ENCODE measurements at regions not wholly inside any gene's neighbourhood (a gene's known extent, or its start where the extent isn't known, plus 50 kb on each side); places are given as distances from the start of the nearest gene placed in this dataset.

DNA sequence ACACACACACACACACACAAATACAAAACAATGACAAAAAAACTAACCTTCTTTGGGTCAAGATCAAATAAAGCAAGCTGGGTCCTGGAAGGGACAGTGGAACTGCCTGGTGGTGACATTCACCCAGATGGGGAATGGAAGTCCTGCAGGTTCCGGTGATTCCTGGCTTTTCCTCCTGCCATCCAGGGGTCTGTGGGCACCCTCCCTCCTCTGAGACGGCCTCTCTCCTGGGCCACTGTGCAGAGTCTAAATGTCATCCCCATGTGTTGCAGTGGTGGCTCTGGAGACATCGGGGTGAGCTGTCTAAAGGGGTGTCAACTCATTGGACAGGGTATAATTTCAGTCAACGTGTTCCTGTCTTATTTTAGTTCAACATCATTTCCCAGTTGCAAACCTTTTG is 248.2 kb downstream of the ZNF536 start:
- no peaks in the 10 kb centered on the region for H3K36me3 ChIP-seq
- ATAC-seq, result no peak
- H3K4me3 ChIP-seq, result no peak overlapping the region
- TF ChIP-seq EP300 (IDR thresholded peaks at IDR 0.05) (no peak), POLR2AphosphoS5 (IDR thresholded peaks at IDR 0.05) (no peak), POLR2A (IDR thresholded peaks at IDR 0.05) (no peak)
- TF ChIP-seq, protein P1, sequence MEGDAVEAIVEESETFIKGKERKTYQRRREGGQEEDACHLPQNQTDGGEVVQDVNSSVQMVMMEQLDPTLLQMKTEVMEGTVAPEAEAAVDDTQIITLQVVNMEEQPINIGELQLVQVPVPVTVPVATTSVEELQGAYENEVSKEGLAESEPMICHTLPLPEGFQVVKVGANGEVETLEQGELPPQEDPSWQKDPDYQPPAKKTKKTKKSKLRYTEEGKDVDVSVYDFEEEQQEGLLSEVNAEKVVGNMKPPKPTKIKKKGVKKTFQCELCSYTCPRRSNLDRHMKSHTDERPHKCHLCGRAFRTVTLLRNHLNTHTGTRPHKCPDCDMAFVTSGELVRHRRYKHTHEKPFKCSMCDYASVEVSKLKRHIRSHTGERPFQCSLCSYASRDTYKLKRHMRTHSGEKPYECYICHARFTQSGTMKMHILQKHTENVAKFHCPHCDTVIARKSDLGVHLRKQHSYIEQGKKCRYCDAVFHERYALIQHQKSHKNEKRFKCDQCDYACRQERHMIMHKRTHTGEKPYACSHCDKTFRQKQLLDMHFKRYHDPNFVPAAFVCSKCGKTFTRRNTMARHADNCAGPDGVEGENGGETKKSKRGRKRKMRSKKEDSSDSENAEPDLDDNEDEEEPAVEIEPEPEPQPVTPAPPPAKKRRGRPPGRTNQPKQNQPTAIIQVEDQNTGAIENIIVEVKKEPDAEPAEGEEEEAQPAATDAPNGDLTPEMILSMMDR (IDR thresholded peaks at IDR 0.05), result no peak
- no peaks in the 10 kb centered on the region for H3K4me1 ChIP-seq
- H3K27me3 ChIP-seq, result peaks cover 22% of the 10 kb centered on the region
- 71 to 80% methylated on average over 1 to 4 of the region's 4 CpGs for WGBS, 2 donors (ENCODE audit: low coverage in 1 of 2)
- H3K9me3 ChIP-seq, result peaks cover 0 to 22% (median 0%) of the 10 kb centered on the region in 3 donors
- H3K27ac ChIP-seq, result no peak overlapping the region

DNA sequence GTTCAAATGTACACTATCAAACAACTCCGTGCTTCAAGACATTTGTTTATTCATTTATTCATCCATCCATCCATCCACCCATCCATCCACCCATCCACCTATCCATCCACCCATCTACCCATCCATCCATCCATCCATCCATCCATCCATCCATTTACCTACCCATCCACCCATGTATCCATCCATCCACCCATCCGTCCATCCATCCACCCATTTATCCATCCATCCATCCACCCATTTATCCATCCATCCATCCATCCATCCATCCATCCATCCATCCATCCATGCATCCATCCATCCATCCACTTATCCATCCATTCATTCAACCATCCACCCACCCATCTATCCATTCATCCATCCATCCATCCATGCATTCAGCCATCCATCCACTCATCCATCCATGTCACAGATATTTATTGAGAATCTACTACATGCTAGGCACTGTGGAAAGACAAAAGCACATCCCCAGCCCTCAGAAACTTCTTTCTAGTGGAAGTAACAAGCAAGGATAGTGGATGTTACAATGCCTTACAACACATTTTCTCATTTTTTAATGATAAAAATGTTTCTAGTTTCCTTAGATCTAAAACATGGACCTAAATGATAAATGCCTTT is 237.6 kb downstream of the ZNF536 start:
- Histone ChIP-seq H3K27ac (no peak overlapping the region), H3K4me3 (no peak overlapping the region), H3K4me1 (no peaks in the 10 kb centered on the region), H3K9me3 (no peaks in the 10 kb centered on the region), H3K27me3 (peaks cover 9% of the 10 kb centered on the region), H3K36me3 (no peaks in the 10 kb centered on the region)
- no peak for ATAC-seq
- TF ChIP-seq POLR2AphosphoS5 (IDR thresholded peaks at IDR 0.05) (no peak), POLR2A (IDR thresholded peaks at IDR 0.05) (no peak), EP300 (IDR thresholded peaks at IDR 0.05) (no peak)
- TF ChIP-seq, protein P1 (IDR thresholded peaks at IDR 0.05), result no peak
- WGBS, 2 donors (ENCODE audit: low coverage in 1 of 2), result 76 to 83% methylated on average over 1 to 2 of the region's 2 CpGs

DNA sequence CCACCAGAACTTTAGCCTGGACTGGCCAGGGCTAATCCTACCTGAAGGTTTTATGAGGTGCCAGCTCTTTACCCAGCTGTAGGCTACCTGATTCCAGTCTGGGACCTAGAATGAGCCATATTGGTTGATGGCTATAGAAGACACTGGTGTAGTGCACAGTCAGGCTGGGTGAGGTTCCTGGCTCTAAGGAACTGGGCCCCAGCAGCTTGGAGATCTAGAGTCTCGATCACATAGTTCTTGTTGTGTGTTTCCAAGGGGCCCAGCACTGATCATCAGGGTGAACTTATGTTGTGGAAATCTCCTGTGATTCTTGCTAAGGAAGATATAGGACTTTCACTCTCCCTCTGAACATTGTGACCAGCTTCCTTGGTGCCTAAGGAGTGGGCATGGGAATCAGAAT is 236.3 kb downstream of the ZNF536 start:
- H3K9me3 ChIP-seq, result no peaks in the 10 kb centered on the region
- ATAC-seq, result no peak
- H3K4me1 ChIP-seq, result no peaks in the 10 kb centered on the region
- peaks cover 9% of the 10 kb centered on the region for H3K27me3 ChIP-seq
- no peak overlapping the region for H3K27ac ChIP-seq
- no peak overlapping the region for H3K4me3 ChIP-seq
- no peaks in the 10 kb centered on the region for H3K36me3 ChIP-seq
- no CpG with 5 or more reads among the region's 1 CpG for WGBS, 2 donors (ENCODE audit: low coverage in 1 of 2)
- TF ChIP-seq EP300 (IDR thresholded peaks at IDR 0.05) (no peak), POLR2AphosphoS5 (IDR thresholded peaks at IDR 0.05) (no peak), POLR2A (IDR thresholded peaks at IDR 0.05) (no peak)
- TF ChIP-seq, protein P1 (IDR thresholded peaks at IDR 0.05), result no peak

Data from gastroesophageal sphincter (tissue), 4 donors.